ENCODE measurements at regions not wholly inside any gene's neighbourhood (a gene's known extent, or its start where the extent isn't known, plus 50 kb on each side); places are given as distances from the start of the nearest gene placed in this dataset.

DNA sequence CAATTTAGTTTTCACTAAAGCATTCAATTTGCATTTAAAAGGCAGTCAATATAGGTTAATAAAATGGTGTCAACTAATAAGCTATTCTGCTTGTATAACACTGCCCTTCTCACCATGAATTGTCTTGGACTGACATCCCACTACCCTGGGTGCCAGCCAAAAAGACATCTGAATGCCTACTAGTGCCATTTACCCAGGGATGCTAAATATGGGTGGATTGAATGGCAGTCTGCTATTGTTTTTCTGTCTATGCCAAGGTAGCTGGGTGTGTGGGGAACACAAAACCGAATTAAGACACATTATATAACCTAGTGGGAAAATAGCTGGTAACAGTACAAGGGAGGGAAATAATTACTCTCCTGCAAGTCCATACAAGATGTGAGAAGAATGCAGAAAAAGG lies 240.0 kb upstream of the CFAP20DC start:
- no peak overlapping the region for H3K27ac ChIP-seq (ENCODE audit: low read length)
- Mint-ChIP-seq H3K27me3 (peaks cover 0 to 1% of the 10 kb centered on the region in 2 donors), H3K36me3 (peaks cover 5% of the 10 kb centered on the region), H3K4me1 (peaks cover 3 to 12% (median 6%) of the 10 kb centered on the region in 3 donors), H3K9me3 (peaks cover 8 to 12% (median 11%) of the 10 kb centered on the region in 3 donors), H3K4me3 (no peak overlapping the region), H3K27ac (no peak overlapping the region)
- no CpG with 5 or more reads among the region's 1 CpG for WGBS (ENCODE audit: insufficient coverage)
- ATAC-seq (replicated peaks in 1 of 4) (no peak), DNase-seq (no peak)
- ChIA-PET POLR2A (no interaction called here), CTCF (no interaction called here)
- no peaks in the 10 kb centered on the region for H3K9me3 ChIP-seq
- no peaks in the 10 kb centered on the region for H3K4me1 ChIP-seq (ENCODE audit: control insufficient read depth in 1 of 2, extremely low read depth in 1 of 2, insufficient read depth in 2 of 2, low read length in 2 of 2)
- peaks cover 0 to 4% of the 10 kb centered on the region in 2 experiments for H3K27me3 ChIP-seq (replicated peaks in 1 of 2; ENCODE audit: control insufficient read depth in 2 of 2, extremely low read depth in 1 of 2, insufficient read depth in 2 of 2, low read length in 1 of 2)
- H3K36me3 ChIP-seq (ENCODE audit: control insufficient read depth in 2 of 2, extremely low read depth in 1 of 2, insufficient read depth in 1 of 2, low read length in 1 of 2): no peaks in the 10 kb centered on the region
- no peak overlapping the region for H3K4me3 ChIP-seq (ENCODE audit: control insufficient read depth in 1 of 2, extremely low read depth in 1 of 2, low read length in 1 of 2)

DNA sequence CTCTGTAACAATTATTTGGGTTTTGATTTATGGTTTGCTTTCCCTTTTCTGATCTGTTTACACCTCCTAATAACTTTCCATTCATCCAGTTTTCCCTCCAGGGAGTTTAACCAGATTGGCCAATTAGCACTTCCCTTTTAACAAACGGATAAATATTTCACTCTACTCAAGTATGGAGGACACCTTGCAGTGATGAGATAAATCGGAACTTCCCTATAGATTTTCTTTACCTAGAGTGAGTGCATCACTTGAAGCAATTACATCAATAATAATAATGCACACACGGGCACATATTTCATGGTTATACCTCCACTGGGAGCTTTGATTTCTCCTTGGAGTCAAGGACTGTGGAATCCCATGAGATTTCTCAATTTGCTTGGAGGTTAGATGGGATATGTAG lies 239.1 kb upstream of the CFAP20DC start:
- Mint-ChIP-seq H3K4me1 (peaks cover 3 to 12% (median 6%) of the 10 kb centered on the region in 3 donors), H3K27me3 (peaks cover under 1 to 1% of the 10 kb centered on the region in 2 donors), H3K36me3 (peaks cover 5% of the 10 kb centered on the region), H3K27ac (no peak overlapping the region), H3K4me3 (no peak overlapping the region), H3K9me3 (peaks cover 5 to 11% (median 9%) of the 10 kb centered on the region in 3 donors)
- H3K4me3 ChIP-seq (ENCODE audit: control insufficient read depth in 1 of 2, extremely low read depth in 1 of 2, low read length in 1 of 2): no peak overlapping the region
- WGBS (ENCODE audit: insufficient coverage): no CpG with 5 or more reads among the region's 3 CpGs
- DNase-seq (no peak), ATAC-seq (replicated peaks in 1 of 4) (no peak)
- H3K9me3 ChIP-seq: no peaks in the 10 kb centered on the region
- no peaks in the 10 kb centered on the region for H3K27me3 ChIP-seq (replicated peaks in 1 of 2; ENCODE audit: control insufficient read depth in 2 of 2, extremely low read depth in 1 of 2, insufficient read depth in 2 of 2, low read length in 1 of 2)
- ChIA-PET POLR2A (no interaction called here), CTCF (no interaction called here)
- no peaks in the 10 kb centered on the region for H3K4me1 ChIP-seq (ENCODE audit: control insufficient read depth in 1 of 2, extremely low read depth in 1 of 2, insufficient read depth in 2 of 2, low read length in 2 of 2)
- no peak overlapping the region for H3K27ac ChIP-seq (ENCODE audit: low read length)
- no peaks in the 10 kb centered on the region for H3K36me3 ChIP-seq (ENCODE audit: control insufficient read depth in 2 of 2, extremely low read depth in 1 of 2, insufficient read depth in 1 of 2, low read length in 1 of 2)

DNA sequence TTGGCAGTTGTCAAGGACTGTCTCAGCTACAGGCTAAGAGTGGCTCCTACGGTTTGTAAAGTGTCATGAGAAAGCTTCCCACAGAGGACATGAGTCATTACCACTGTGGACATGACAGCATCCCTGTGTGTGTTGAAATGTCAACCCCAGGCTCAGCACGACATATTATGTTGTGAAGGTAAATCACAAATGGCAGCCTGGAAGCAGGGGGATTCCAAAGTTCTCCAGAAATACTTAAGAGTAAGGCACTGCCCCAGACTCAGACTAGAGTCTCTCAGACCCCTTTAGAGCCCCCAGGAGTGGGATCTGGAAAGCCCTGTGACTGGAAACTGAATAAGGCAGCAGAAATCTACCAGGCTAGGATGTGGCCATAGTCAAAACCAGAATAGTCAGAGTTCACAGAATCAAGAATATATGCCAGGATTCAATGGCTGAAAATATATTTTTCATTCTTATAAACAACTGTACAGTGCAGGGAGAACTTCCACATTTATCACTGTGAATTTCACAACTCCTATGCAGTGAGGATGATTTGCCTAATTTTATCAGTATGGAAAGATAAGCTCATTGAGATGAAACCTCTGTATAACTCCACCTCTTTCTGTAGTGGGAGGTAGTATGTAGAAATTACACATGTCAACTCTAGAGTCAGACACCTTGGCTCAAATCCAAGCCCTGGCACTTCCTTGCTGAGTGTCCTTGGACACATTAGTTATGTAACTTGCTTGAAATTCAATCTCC lies 237.1 kb upstream of the CFAP20DC start:
- no peak overlapping the region for H3K27ac Mint-ChIP-seq
- CTCF ChIA-PET: no interaction called here
- ATAC-seq (replicated peaks in 1 of 4): no peak
- H3K27me3 Mint-ChIP-seq: peaks cover 0 to 4% of the 10 kb centered on the region in 2 donors
- POLR2A ChIA-PET: interaction anchor here in 1 of 2 donors (0.9 kb wide), 1 partner anchor 1712 kb away, joined by 4 read pairs; no protein-coding TSS in a partner anchor
- H3K4me3 Mint-ChIP-seq: no peak overlapping the region
- Histone ChIP-seq H3K27ac (ENCODE audit: low read length) (no peak overlapping the region), H3K4me1 (ENCODE audit: control insufficient read depth in 1 of 2, extremely low read depth in 1 of 2, insufficient read depth in 2 of 2, low read length in 2 of 2) (no peaks in the 10 kb centered on the region), H3K4me3 (ENCODE audit: control insufficient read depth in 1 of 2, extremely low read depth in 1 of 2, low read length in 1 of 2) (no peak overlapping the region), H3K36me3 (ENCODE audit: control insufficient read depth in 2 of 2, extremely low read depth in 1 of 2, insufficient read depth in 1 of 2, low read length in 1 of 2) (no peaks in the 10 kb centered on the region), H3K27me3 (replicated peaks in 1 of 2; ENCODE audit: control insufficient read depth in 2 of 2, extremely low read depth in 1 of 2, insufficient read depth in 2 of 2, low read length in 1 of 2) (peaks cover 0 to 4% of the 10 kb centered on the region in 2 experiments), H3K9me3 (no peaks in the 10 kb centered on the region)
- peak in 3 of 35 experiments; percentile 2 to 26 (median 3) for DNase-seq
- H3K36me3 Mint-ChIP-seq: no peaks in the 10 kb centered on the region
- peaks cover 3 to 12% (median 6%) of the 10 kb centered on the region in 3 donors for H3K4me1 Mint-ChIP-seq
- WGBS (ENCODE audit: insufficient coverage): 33% methylated on average over 1 of the region's 2 CpGs
- no peaks in the 10 kb centered on the region for H3K9me3 Mint-ChIP-seq

DNA sequence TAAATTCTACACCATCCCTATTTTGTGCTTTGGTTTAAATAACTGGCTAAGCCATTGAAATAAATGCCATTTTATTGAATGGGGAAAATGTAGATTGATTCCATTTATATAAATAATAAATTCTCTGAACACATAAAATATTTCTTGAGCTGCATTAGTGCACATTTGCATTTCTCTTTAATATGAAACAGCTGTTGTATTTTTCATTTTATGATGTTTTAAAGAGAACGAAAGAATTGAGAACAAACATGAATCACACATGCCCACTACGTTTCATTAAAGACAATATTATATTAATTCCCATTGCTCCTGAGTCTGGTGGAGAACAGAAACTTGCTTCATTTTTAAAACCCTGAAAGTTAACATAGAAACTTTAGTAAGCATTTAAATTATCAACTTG lies 235.7 kb upstream of the CFAP20DC start:
- Mint-ChIP-seq H3K27ac (no peak overlapping the region), H3K27me3 (peaks cover 4 to 6% of the 10 kb centered on the region in 2 donors), H3K9me3 (no peaks in the 10 kb centered on the region), H3K4me1 (peaks cover 1 to 4% (median 4%) of the 10 kb centered on the region in 3 donors), H3K36me3 (no peaks in the 10 kb centered on the region), H3K4me3 (no peak overlapping the region)
- H3K27ac ChIP-seq (ENCODE audit: low read length): no peak overlapping the region
- H3K4me1 ChIP-seq (ENCODE audit: control insufficient read depth in 1 of 2, extremely low read depth in 1 of 2, insufficient read depth in 2 of 2, low read length in 2 of 2): no peaks in the 10 kb centered on the region
- DNase-seq (no peak), ATAC-seq (replicated peaks in 1 of 4) (no peak)
- H3K9me3 ChIP-seq: no peaks in the 10 kb centered on the region
- POLR2A ChIA-PET: no interaction called here
- no CpG with 5 or more reads among the region's 2 CpGs for WGBS (ENCODE audit: insufficient coverage)
- no peak overlapping the region for H3K4me3 ChIP-seq (ENCODE audit: control insufficient read depth in 1 of 2, extremely low read depth in 1 of 2, low read length in 1 of 2)
- CTCF ChIA-PET: interaction anchor here in 1 of 2 donors (0.6 kb wide), 1 partner anchor 918 kb away, joined by 3 read pairs; no protein-coding TSS in a partner anchor
- peaks cover 0 to 4% of the 10 kb centered on the region in 2 experiments for H3K27me3 ChIP-seq (replicated peaks in 1 of 2; ENCODE audit: control insufficient read depth in 2 of 2, extremely low read depth in 1 of 2, insufficient read depth in 2 of 2, low read length in 1 of 2)
- H3K36me3 ChIP-seq (ENCODE audit: control insufficient read depth in 2 of 2, extremely low read depth in 1 of 2, insufficient read depth in 1 of 2, low read length in 1 of 2): no peaks in the 10 kb centered on the region

DNA sequence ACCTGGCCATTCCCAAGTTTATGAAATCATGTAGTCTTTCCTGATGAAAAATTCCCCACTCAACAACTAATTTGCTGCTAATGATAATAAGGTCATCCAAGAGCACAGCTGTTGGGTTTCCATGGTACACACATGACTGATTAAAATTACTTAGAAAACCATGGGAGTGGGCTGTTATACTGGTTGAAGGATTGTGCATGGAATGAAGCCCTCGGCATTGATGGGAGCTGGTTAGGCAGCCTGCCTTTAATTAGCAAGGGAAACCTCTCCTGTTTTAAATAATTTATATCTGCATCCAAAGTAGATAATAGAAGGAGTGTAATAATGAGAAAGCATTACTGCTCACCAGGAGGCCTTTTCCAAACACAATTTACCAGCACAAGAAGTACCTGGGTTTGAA lies 235.1 kb upstream of the CFAP20DC start:
- Histone ChIP-seq H3K9me3 (no peaks in the 10 kb centered on the region), H3K27ac (ENCODE audit: low read length) (no peak overlapping the region), H3K4me1 (ENCODE audit: control insufficient read depth in 1 of 2, extremely low read depth in 1 of 2, insufficient read depth in 2 of 2, low read length in 2 of 2) (no peaks in the 10 kb centered on the region), H3K36me3 (ENCODE audit: control insufficient read depth in 2 of 2, extremely low read depth in 1 of 2, insufficient read depth in 1 of 2, low read length in 1 of 2) (no peaks in the 10 kb centered on the region), H3K27me3 (replicated peaks in 1 of 2; ENCODE audit: control insufficient read depth in 2 of 2, extremely low read depth in 1 of 2, insufficient read depth in 2 of 2, low read length in 1 of 2) (peaks cover 0 to 4% of the 10 kb centered on the region in 2 experiments), H3K4me3 (ENCODE audit: control insufficient read depth in 1 of 2, extremely low read depth in 1 of 2, low read length in 1 of 2) (no peak overlapping the region)
- DNase-seq (no peak), ATAC-seq (replicated peaks in 1 of 4) (no peak)
- ChIA-PET CTCF (interaction anchor here in 1 of 2 donors (0.6 kb wide), 1 partner anchor 919 kb away, joined by 3 read pairs; no protein-coding TSS in a partner anchor), POLR2A (no interaction called here)
- Mint-ChIP-seq H3K27me3 (peaks cover 4 to 6% of the 10 kb centered on the region in 2 donors), H3K36me3 (no peaks in the 10 kb centered on the region), H3K9me3 (no peaks in the 10 kb centered on the region), H3K4me3 (no peak overlapping the region), H3K4me1 (no peaks in the 10 kb centered on the region), H3K27ac (no peak overlapping the region)
- no CpG with 5 or more reads among the region's 1 CpG for WGBS (ENCODE audit: insufficient coverage)

DNA sequence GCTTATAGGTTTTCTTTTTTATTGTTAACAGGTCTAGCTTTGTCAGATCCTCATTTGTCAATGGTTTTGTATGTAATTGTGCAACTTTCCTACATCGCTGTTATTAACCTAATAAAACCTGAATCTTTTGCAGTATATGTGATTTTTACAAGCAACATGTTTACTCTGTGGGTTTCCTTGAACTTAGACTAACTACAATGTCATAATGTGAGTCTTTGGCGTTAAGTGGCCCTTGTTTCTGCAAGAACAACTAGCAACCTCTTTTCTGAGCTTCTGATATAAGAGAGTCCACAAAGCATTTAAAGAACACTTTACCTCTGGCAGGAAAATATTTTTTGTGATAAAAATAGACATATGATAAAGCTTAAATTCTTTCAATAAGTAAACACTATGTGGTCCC lies 230.3 kb upstream of the CFAP20DC start:
- CTCF ChIA-PET: no interaction called here
- no peak for ATAC-seq (replicated peaks in 1 of 4)
- Mint-ChIP-seq H3K27ac (no peak overlapping the region), H3K36me3 (no peaks in the 10 kb centered on the region), H3K9me3 (no peaks in the 10 kb centered on the region), H3K4me3 (no peak overlapping the region), H3K27me3 (peaks cover 4 to 6% of the 10 kb centered on the region in 2 donors), H3K4me1 (no peaks in the 10 kb centered on the region)
- no peaks in the 10 kb centered on the region for H3K36me3 ChIP-seq (ENCODE audit: control insufficient read depth in 2 of 2, extremely low read depth in 1 of 2, insufficient read depth in 1 of 2, low read length in 1 of 2)
- H3K9me3 ChIP-seq: no peaks in the 10 kb centered on the region
- POLR2A ChIA-PET: no interaction called here
- peaks cover 0 to 4% of the 10 kb centered on the region in 2 experiments for H3K27me3 ChIP-seq (replicated peaks in 1 of 2; ENCODE audit: control insufficient read depth in 2 of 2, extremely low read depth in 1 of 2, insufficient read depth in 2 of 2, low read length in 1 of 2)
- no peak for DNase-seq
- no CpG with 5 or more reads among the region's 2 CpGs for WGBS (ENCODE audit: insufficient coverage)
- H3K27ac ChIP-seq (ENCODE audit: low read length): no peak overlapping the region
- H3K4me3 ChIP-seq (ENCODE audit: control insufficient read depth in 1 of 2, extremely low read depth in 1 of 2, low read length in 1 of 2): no peak overlapping the region
- H3K4me1 ChIP-seq (ENCODE audit: control insufficient read depth in 1 of 2, extremely low read depth in 1 of 2, insufficient read depth in 2 of 2, low read length in 2 of 2): no peaks in the 10 kb centered on the region
